Adipocyte (in vitro differentiated cells): ENCODE measurements at regions not wholly inside any gene's neighbourhood (a gene's known extent, or its start where the extent isn't known, plus 50 kb on each side); places are given as distances from the start of the nearest gene placed in this dataset.

Experiments
- DNase-seq: peaks from one replicate; pipeline ENCODE4 v3.0.0-alpha.2; 2015; ENCODE audit warnings: low read depth
- H3K27me3 ChIP-seq: replicated peaks from 2 replicates; pipeline ENCODE4 v1.7.0; 2013; ENCODE audit warnings: mild to moderate bottlenecking, low read length, moderate library complexity; ENCODE audit not compliant: control insufficient read depth, insufficient read depth
- H3K36me3 ChIP-seq: 2 replicates; pipeline ENCODE4 v1.7.0; 2013; ENCODE audit warnings: low read length, mild to moderate bottlenecking, moderate library complexity; ENCODE audit not compliant: control insufficient read depth, insufficient read depth, severe bottlenecking
- H3K4me1 ChIP-seq: 2 replicates; pipeline ENCODE4 v1.7.0; 2013; ENCODE audit warnings: mild to moderate bottlenecking, low read length, moderate library complexity; ENCODE audit not compliant: control insufficient read depth, insufficient read depth
- H3K4me3 ChIP-seq: 2 replicates; pipeline ENCODE4 v1.7.0; 2013; ENCODE audit warnings: mild to moderate bottlenecking, low read length, moderate library complexity
- H3K9ac ChIP-seq: 2 replicates; pipeline ENCODE4 v1.7.0; 2013; ENCODE audit warnings: mild to moderate bottlenecking, low read length, moderate library complexity
- H3K9me3 ChIP-seq: 2 replicates; pipeline ENCODE4 v1.7.0; 2013; ENCODE audit warnings: mild to moderate bottlenecking, low read length, moderate library complexity; ENCODE audit not compliant: control insufficient read depth

- no peaks in the 10 kb centered on the region for H3K27me3 ChIP-seq
- no peak for DNase-seq
Measured at GRCh38 chr2:191476901-191477300, 201.0 kb upstream of the NABP1 start.

GRCh38 chr2:191478799-191479679 is 198.9 kb upstream of the NABP1 start:
- H3K9ac ChIP-seq = no peak overlapping the region
- peak; percentile 57 for DNase-seq
- peak overlapping the region; percentile 31 for H3K4me3 ChIP-seq
- peaks cover 8% of the 10 kb centered on the region for H3K4me1 ChIP-seq
- H3K9me3 ChIP-seq = peaks cover 41% of the 10 kb centered on the region
- H3K36me3 ChIP-seq = no peaks in the 10 kb centered on the region
- H3K27me3 ChIP-seq = no peaks in the 10 kb centered on the region

More at GRCh38 chr2:191476901-191477300, 201.0 kb upstream of the NABP1 start:
- Histone ChIP-seq H3K9me3 (peaks cover 21% of the 10 kb centered on the region), H3K36me3 (no peaks in the 10 kb centered on the region), H3K9ac (no peak overlapping the region), H3K4me1 (peaks cover 8% of the 10 kb centered on the region), H3K4me3 (no peak overlapping the region)

GRCh38 chr2:191479680-191480023 is 198.3 kb upstream of the NABP1 start:
- Histone ChIP-seq H3K27me3 (no peaks in the 10 kb centered on the region), H3K9me3 (peaks cover 41% of the 10 kb centered on the region), H3K4me3 (no peak overlapping the region), H3K36me3 (no peaks in the 10 kb centered on the region), H3K9ac (no peak overlapping the region), H3K4me1 (peaks cover 8% of the 10 kb centered on the region)
- no peak for DNase-seq

GRCh38 chr2:191481305-191482070 is 196.4 kb upstream of the NABP1 start:
- no peaks in the 10 kb centered on the region for H3K27me3 ChIP-seq
- no peak overlapping the region for H3K9ac ChIP-seq
- H3K4me1 ChIP-seq = peaks cover 10% of the 10 kb centered on the region
- DNase-seq = no peak
- H3K4me3 ChIP-seq = no peak overlapping the region
- peaks cover 37% of the 10 kb centered on the region for H3K9me3 ChIP-seq
- H3K36me3 ChIP-seq = no peaks in the 10 kb centered on the region

GRCh38 chr2:191483117-191483516 is 194.8 kb upstream of the NABP1 start:
- Histone ChIP-seq H3K36me3 (no peaks in the 10 kb centered on the region), H3K27me3 (no peaks in the 10 kb centered on the region), H3K9me3 (peaks cover 37% of the 10 kb centered on the region), H3K4me1 (peaks cover 17% of the 10 kb centered on the region), H3K9ac (no peak overlapping the region), H3K4me3 (no peak overlapping the region)
- no peak for DNase-seq

- H3K27me3 ChIP-seq = no peaks in the 10 kb centered on the region
- no peak overlapping the region for H3K9ac ChIP-seq
- H3K4me3 ChIP-seq = peak overlapping the region; percentile 51
- H3K4me1 ChIP-seq = peaks cover 9% of the 10 kb centered on the region
- DNase-seq = peak; percentile 85
- no peaks in the 10 kb centered on the region for H3K36me3 ChIP-seq
- peaks cover 21% of the 10 kb centered on the region for H3K9me3 ChIP-seq
Measured at GRCh38 chr2:191486584-191487320, 191.2 kb upstream of the NABP1 start.

GRCh38 chr2:191488135-191488534 is 189.8 kb upstream of the NABP1 start:
- H3K27me3 ChIP-seq = no peaks in the 10 kb centered on the region
- no peak overlapping the region for H3K4me3 ChIP-seq
- no peaks in the 10 kb centered on the region for H3K36me3 ChIP-seq
- DNase-seq = no peak
- H3K9ac ChIP-seq = no peak overlapping the region
- H3K9me3 ChIP-seq = peaks cover 8% of the 10 kb centered on the region
- peaks cover 9% of the 10 kb centered on the region for H3K4me1 ChIP-seq

GRCh38 chr2:191489177-191489576 is 188.8 kb upstream of the NABP1 start:
- H3K9me3 ChIP-seq = no peaks in the 10 kb centered on the region
- no peak overlapping the region for H3K9ac ChIP-seq
- H3K4me1 ChIP-seq = peaks cover 9% of the 10 kb centered on the region
- H3K4me3 ChIP-seq = no peak overlapping the region
- no peaks in the 10 kb centered on the region for H3K36me3 ChIP-seq
- no peak for DNase-seq
- no peaks in the 10 kb centered on the region for H3K27me3 ChIP-seq

GRCh38 chr2:191496838-191497237 is 181.1 kb upstream of the NABP1 start:
- Histone ChIP-seq H3K9ac (no peak overlapping the region), H3K9me3 (no peaks in the 10 kb centered on the region), H3K4me3 (no peak overlapping the region), H3K4me1 (peaks cover 16% of the 10 kb centered on the region), H3K36me3 (no peaks in the 10 kb centered on the region), H3K27me3 (no peaks in the 10 kb centered on the region)
- no peak for DNase-seq

GRCh38 chr2:191497822-191498221 is 180.1 kb upstream of the NABP1 start:
- Histone ChIP-seq H3K27me3 (no peaks in the 10 kb centered on the region), H3K9me3 (no peaks in the 10 kb centered on the region), H3K4me1 (peaks cover 16% of the 10 kb centered on the region)

GRCh38 chr2:191499050-191499449 is 178.9 kb upstream of the NABP1 start:
- Histone ChIP-seq H3K4me1 (peaks cover 16% of the 10 kb centered on the region), H3K36me3 (no peaks in the 10 kb centered on the region)

More at GRCh38 chr2:191497822-191498221, 180.1 kb upstream of the NABP1 start:
- Histone ChIP-seq H3K36me3 (no peaks in the 10 kb centered on the region), H3K9ac (no peak overlapping the region), H3K4me3 (no peak overlapping the region)
- no peak for DNase-seq

More at GRCh38 chr2:191499050-191499449, 178.9 kb upstream of the NABP1 start:
- Histone ChIP-seq H3K9me3 (no peaks in the 10 kb centered on the region), H3K27me3 (no peaks in the 10 kb centered on the region), H3K9ac (no peak overlapping the region), H3K4me3 (no peak overlapping the region)
- DNase-seq = no peak
